ENCODE measurements at regions not wholly inside any gene's neighbourhood (a gene's known extent, or its start where the extent isn't known, plus 50 kb on each side); places are given as distances from the start of the nearest gene placed in this dataset.

DNA sequence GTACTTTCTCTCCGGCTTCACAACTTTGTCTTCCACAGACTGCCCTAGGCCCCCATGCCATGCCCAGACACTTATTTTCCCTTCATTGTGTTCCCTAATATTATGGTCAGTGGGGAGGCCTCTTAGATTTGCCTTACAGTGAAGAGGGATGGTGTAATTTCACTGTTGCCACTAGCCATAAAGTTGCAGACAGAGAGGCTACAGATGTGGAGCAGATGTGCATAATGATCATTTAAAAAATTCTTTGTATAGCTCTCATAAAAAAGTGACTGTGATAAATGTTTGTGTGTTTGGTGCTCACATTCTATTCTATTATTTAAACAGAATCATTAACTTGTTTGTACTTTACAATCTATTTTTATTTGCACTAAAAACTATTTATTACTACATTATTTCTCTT, 67.5 kb upstream of the FN1 start:
- Histone ChIP-seq H3K36me3 (ENCODE audit: control insufficient read depth, insufficient read depth, low read length) (no peaks in the 10 kb centered on the region), H3K27ac (ENCODE audit: low read length) (no peak overlapping the region), H3K9me3 (ENCODE audit: control insufficient read depth, insufficient read depth, low read depth, low read length) (no peaks in the 10 kb centered on the region), H3K27me3 (ENCODE audit: control insufficient read depth, insufficient read depth, low read length) (peaks cover 2% of the 10 kb centered on the region; the same call in 1 of the 2 replicates), H3K4me1 (ENCODE audit: control insufficient read depth, insufficient read depth, low read length) (no peaks in the 10 kb centered on the region), H3K4me3 (ENCODE audit: low read depth in 2 of 2, low read length in 2 of 2) (no peak overlapping the region)
- ATAC-seq = no peak
- ChIA-PET CTCF (no interaction called here), POLR2A (no interaction called here)
- TF ChIP-seq CTCF (IDR thresholded peaks at IDR 0.05) = no peak
- TF ChIP-seq REST (IDR thresholded peaks at IDR 0.05; ENCODE audit: insufficient read depth in 1 of 2, low read depth in 2 of 2, low read length in 1 of 2) = no peak
- TF ChIP-seq TCF7L2 (IDR thresholded peaks at IDR 0.05; ENCODE audit: low read depth, low read length) = no peak
- TF ChIP-seq POLR2AphosphoS5 (IDR thresholded peaks at IDR 0.05; ENCODE audit: low read depth, low read length) = no peak
- no peak for TF ChIP-seq SIN3A (IDR thresholded peaks at IDR 0.05; ENCODE audit: borderline replicate concordance, insufficient read depth, low read depth, low read length)
- intact Hi-C loops (cut with micrococcal nuclease; ENCODE audit: unreplicated experiment) = no loop called here
- in situ Hi-C loops (cut with HindIII; ENCODE audit: low pct_unique_long_range_greater_than_20kb, low sequenced_read_pairs) = no loop called here
- no TSS peak for BruUV-seq (replicated peaks)
- no peak for DNase-seq (ENCODE audit: low read depth, low spot score)

GRCh38 chr2:215500466-215500865, 64.6 kb upstream of the FN1 start:
- ATAC-seq (no peak), DNase-seq (ENCODE audit: low read depth, low spot score) (no peak)
- ChIA-PET CTCF (no interaction called here), POLR2A (no interaction called here)
- BruUV-seq (replicated peaks) = no TSS peak
- TF ChIP-seq SIN3A (IDR thresholded peaks at IDR 0.05; ENCODE audit: borderline replicate concordance, insufficient read depth, low read depth, low read length) (no peak), CTCF (IDR thresholded peaks at IDR 0.05) (no peak), REST (IDR thresholded peaks at IDR 0.05; ENCODE audit: insufficient read depth in 1 of 2, low read depth in 2 of 2, low read length in 1 of 2) (no peak), POLR2AphosphoS5 (IDR thresholded peaks at IDR 0.05; ENCODE audit: low read depth, low read length) (no peak), TCF7L2 (IDR thresholded peaks at IDR 0.05; ENCODE audit: low read depth, low read length) (no peak)
- Histone ChIP-seq H3K4me1 (ENCODE audit: control insufficient read depth, insufficient read depth, low read length) (no peaks in the 10 kb centered on the region), H3K36me3 (ENCODE audit: control insufficient read depth, insufficient read depth, low read length) (no peaks in the 10 kb centered on the region), H3K4me3 (ENCODE audit: low read depth in 2 of 2, low read length in 2 of 2) (no peak overlapping the region), H3K9me3 (ENCODE audit: control insufficient read depth, insufficient read depth, low read depth, low read length) (no peaks in the 10 kb centered on the region), H3K27ac (ENCODE audit: low read length) (no peak overlapping the region), H3K27me3 (ENCODE audit: control insufficient read depth, insufficient read depth, low read length) (0 out of 2 replicates have a peak, but pooled peaks cover 2% of the 10 kb centered on the region)
- in situ Hi-C loops (cut with HindIII; ENCODE audit: low pct_unique_long_range_greater_than_20kb, low sequenced_read_pairs) (no loop called here), intact Hi-C loops (cut with micrococcal nuclease; ENCODE audit: unreplicated experiment) (no loop called here)
